Retina (tissue), 1 donor: ENCODE measurements at regions not wholly inside any gene's neighbourhood (a gene's known extent, or its start where the extent isn't known, plus 50 kb on each side); places are given as distances from the start of the nearest gene placed in this dataset.

ENCODE experiments used
- DNase-seq: peaks from one replicate; pipeline ENCODE4 v3.0.0-alpha.2; 2016

DNA sequence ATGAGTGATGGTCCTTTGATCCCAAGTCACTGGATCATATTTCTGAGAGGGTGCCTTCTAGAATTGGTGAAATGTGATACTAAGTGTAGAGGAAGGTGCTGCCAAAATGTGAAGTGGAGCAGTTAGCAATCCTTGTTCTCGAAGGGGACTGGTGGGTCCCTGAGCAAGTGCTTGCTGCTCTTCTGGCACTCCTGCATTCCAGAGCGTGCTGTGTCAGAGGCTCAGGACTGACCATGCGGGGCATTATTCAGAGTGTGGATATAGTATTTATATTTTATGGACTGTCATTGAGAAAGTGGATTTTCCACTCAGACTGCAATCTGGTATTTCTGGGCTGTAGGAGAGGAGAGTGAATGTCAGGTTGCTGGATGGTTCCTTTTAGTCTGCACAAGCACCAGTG is 152.6 kb upstream of the KL start:
- DNase-seq, result no peak

DNA sequence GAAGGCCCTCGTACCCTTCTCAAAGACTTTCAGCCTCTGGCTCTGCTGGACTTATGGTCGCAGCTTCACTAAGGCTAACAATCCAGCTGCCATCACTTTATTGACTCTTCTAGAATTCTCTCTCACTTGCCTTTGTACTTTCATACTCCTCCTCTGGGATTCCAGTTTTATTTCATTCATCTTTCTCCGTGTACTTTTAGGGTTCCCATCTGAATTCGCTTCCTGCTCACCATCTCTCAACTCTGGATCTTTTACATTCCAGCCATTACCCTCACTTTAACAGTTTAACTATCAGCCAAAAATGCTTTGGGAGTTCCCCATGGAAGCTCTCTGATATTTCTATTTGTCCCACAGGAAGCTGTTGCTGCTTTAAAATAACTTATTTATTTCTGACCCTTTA is 149.3 kb upstream of the KL start:
- no peak for DNase-seq

DNA sequence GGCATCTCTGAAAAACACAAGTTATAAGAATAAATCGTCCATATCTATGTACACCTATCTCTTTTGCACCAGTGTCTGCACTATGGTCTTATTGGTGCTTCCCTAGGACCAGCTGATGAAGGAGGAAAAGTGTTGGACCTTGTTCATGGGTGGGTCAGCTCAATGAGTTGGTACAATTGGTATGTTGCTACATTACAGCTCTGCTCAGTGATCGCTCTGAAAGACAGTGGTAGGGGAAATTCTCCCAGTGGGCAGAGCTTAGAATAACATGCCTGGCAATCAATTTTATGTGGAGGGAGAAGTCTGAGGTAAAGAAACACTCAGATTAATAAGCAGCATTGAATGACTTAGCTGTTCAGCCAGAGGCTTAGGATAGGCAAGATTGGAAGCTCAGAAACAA is 138.7 kb upstream of the KL start:
- no peak for DNase-seq

DNA sequence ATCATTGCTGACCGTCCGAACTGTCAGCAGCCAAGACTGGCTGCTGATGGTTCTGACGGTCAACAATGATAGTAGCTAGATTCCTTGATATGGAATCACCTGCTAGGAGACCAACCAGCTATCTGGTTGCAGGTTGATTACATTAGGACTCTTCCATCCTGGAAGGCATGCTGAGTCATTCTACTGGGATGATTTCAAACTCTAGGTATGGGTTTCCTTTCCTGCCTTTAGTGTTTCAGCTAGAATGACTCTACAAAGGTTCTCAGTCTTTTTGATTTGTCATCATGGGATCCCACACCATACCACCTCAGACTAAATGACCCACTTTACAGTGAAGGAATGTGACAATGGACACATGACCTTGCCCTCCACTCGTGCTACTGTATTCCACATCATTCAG is 138.1 kb upstream of the KL start:
- no peak for DNase-seq

DNA sequence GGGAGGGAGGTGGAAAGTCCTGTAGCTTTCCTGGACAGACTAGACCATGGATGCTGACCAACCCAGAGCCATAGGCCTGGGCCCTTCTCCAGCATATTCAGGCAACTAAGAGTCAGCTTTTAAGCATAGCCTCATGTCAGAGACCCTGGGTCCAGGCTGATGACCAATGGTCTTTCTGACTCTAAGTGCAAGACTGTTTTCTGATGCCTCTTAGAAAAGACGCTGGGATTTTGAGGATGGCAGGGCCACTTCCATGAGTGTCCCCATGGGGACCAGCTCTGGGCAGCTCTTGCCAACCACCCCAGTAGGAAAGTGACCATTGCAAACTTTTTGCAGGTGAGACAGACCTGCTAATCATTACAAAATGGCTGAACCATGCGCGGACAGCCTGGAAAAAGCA is 135.6 kb upstream of the KL start:
- DNase-seq, result no peak

DNA sequence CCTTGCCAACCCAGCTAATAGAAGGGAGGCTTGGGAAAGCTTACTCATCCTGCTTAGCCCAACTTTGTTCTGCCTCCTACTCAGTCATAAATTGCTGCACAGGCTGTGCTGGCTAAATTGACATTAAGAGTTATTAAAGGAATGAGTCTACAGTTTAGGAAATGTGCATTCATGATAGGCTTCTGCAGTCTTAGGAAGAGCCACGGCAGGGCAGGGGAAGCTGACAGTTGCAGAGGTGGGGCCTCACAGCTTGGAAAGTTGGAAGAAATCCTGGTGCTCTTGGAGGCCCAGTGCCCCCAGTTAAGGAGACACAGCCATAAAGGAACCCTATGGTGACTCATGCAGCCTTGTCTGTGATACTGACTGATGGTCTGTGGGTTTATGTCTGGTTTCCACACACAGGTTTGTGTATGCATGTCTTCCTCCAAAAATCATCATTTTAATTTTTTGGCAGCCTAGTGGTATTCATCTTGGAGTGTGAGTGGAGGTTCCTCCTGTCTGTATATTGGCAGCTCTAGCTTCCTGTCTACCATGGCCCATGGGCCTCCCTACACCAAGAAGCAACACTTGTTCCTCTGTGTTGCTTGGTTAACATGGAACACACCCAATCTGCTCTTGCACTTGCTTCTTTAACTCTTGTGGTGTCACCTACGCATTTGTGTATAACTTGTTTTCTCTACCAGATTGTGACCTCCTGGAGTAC is 135.0 kb upstream of the KL start:
- no peak for DNase-seq

DNA sequence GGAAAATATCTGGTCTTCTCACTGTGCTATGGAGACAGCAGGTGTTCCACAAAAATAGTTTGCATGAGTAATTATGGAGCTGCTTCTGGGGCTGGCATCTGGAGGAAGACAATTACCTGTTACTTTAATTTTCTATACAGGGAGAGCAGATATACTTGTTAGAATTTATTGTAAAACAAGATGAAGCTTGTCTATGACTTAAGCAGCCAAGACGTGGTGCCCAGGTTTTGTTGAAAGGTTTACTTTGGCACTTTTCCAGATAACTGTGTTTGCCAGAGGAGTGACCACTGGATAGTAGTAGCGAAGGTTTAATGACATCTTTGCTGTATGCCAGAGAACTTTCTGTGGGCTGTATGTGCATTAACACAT is 134.5 kb upstream of the KL start:
- no peak for DNase-seq

DNA sequence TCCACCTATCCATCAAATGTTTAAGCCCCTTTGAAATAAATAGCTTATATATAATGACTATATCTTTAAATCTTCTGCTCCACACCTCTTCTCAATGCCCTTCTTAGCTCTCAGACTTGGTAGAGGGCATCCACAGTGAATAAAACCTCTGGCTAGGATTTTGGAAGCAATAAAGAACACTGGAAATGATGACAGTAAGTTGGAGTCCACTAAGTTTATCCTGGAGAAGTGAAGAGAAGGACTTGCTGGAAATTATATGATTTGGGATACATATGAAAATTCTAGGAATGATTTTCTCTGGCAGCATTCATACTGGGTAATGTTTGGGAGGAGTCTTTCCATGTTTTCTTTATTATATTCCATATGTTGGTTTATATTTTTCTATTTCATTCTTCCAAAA is 133.5 kb upstream of the KL start:
- DNase-seq, result no peak

DNA sequence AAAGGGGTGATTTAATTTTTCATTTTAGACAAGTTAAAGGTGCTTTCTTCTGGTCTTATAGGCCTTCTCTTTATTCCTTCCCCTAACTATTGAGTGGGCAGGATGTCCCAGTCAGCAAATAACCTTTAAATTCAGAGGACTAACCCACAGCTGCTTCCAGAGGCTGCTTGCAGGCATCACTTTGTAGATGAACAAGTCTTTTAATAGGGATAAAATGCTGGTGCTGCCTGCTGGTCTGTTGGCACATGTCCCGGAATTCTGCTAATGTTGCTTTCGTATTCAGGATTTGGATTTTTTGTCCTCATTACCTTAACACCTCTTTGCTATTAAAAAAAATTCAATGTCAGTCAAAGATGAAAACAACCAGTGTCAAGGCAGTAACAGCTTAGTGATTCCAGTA is 132.7 kb upstream of the KL start:
- DNase-seq, result no peak

DNA sequence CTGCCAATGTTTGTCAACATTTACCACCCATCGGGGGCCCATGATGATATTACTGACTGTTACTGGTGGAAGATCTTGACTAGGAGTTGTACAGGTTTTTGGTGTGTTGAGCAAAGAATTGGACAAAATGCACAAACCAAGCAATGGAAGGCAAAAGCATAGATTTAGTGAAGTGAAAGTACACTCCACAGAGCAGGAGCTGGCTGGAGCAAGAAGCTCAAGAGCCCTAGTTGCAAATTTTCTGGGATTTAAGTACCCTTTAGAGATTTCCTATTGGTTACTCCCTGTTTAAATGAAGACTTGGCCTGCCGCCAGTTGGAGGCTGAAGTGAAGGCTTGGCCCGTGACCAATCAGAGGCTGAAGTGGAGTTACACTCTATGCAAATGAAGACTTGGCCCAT is 128.6 kb upstream of the KL start:
- no peak for DNase-seq

DNA sequence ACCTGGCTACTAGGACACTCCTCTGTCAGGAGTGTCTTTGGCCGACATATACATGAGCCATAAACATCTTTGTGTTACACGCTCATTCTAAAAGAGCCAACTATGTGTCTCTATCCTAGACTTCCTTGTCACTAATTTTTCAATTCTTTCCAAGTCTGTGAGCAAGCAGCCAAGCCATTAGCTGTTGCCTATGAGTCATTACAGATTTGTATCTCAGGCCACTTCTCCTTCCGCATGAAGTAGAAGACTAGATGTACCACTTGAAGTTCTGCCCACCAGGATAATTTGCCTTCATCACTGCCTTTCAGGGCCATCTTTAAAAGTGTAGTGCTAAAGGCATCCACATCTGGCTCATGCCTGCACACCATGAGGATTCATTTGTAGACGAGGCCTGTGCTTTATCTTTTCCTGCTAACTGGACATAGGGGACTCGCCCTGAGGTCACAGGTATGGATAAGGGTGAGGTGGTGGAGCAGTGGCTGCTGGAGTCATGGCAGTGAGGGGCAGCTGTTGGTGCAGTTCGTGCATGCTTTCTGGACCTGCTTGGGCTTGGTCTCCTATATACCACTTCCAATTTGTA is 126.1 kb upstream of the KL start:
- DNase-seq, result no peak

DNA sequence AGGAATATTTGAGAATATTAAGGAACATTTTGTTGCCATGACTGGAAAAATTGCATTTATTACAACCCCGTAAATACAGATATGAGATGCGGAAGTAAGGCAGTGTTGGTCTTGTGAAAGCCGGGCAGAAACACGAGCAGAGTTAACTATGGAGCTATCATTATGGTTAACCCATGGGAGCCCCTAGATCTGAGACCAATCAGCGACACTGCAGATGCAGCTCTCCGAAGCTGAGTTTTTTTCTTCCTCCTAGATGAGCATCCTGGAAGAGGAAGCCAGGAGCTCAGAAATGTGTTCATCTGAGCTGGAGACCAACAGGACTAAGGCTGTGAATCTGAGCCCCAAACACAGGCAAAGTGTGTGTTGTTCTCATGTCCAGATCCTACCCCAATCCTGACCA is 123.0 kb upstream of the KL start:
- DNase-seq, result no peak

DNA sequence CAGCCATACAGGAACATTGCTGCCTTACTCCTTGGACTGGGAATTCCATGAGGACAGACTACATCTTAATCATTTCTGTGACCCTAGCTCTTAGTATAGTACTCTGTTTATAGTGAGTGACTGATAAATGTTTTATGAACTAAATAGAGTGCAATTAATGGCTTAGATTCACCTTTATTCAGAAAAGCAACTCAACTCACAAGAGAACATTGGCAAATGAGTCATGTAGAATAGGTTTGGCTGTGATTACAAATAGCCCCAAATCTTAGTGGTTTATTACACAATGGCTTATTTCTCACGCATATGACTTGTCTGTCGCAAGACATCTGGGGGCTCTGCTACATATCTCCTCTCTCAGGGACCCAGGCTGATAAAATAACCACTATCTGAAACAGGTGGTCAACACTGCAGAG is 121.6 kb upstream of the KL start:
- no peak for DNase-seq

DNA sequence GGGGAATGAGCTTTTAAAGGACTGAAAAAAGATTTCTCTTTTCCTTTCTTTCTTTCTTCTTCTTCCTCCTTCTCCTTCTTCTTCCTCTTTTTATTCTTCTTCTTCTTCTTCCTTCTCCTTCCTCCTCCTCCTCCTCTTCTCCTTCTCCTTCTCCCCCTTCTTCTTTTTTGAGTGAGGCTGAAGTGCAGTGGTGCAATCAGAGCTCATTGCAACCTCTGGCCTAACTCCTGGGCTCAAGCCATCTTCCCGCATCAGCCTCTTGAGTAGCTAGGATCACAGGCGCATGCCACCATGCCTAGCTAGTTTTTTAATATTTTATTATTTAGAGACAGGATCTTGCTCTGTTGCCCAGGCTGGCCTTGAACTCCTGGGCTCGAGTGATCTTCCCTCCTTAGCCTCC is 120.9 kb upstream of the KL start:
- DNase-seq, result no peak

DNA sequence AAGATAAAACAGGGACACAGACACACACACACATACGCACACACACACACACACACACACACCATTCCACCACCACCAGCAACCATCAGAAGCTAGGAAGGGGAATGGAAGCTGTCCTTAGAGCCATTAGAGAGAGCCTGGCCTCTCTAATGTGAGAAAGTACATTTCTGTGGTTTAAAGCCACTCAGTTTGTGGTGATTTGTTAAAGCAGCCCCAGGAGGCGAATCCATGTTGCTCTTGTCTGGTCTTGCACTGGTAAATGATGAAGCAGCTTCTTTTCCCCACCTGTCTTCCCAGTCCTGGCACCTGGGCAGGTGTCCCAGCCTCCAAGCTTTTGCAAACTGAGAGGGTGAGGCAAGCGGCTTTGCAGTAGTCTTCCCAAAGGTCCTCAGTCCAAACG is 118.9 kb upstream of the KL start:
- DNase-seq, result no peak

DNA sequence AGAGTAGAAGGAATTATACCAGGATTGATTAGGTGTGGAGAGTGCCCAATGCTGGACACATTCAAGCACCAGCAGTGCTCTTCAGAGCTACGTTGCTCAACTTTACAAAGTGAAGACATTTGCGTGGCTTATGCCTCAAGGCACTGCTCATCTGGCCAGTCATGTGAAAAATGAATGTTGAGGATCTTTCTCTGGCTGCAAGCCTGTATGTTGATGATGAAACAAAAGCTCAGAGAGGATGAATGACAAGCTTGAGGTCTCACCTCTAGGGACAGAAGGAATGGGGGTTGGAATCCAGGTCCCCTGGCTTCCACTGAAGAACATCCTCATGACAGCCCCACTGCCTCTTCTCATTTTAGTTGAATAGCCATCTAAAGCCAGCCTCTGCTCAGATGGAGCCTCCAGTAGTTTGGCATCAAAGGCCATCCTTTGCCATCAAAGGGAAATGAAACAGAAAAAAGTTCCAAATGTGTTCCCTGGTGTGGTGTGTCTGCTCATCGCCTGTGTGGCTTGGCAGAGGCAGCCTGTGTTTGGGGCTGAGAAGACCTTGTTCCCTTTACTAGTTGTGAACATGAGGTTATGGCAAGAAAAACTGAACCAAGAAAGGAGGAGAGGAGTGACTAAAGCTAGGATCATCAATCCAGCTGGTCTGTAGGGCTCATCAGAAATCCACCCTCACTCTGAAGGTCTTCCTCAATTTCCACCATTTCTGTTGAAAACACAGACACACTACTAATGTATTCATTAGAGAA is 114.0 kb upstream of the KL start:
- no peak for DNase-seq

DNA sequence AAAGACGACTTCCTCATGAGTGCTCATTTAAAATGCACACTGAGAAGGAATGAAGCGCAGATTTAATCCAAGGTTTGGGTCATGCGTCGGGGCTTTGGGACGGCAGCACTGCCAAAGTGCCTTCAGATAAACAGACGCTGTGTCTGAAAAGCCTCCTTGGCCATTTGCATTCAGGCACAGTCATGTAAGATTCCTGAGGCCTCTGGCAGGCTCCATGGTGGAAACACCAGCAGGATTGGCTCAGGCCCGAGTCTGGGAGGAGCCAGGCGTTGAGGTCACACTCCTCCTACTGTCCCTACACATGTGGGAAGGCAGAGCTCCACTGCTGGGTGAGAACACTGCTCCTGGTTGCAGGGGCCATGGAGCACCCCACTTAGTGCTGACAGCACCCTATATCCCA is 113.3 kb upstream of the KL start:
- DNase-seq, result no peak

DNA sequence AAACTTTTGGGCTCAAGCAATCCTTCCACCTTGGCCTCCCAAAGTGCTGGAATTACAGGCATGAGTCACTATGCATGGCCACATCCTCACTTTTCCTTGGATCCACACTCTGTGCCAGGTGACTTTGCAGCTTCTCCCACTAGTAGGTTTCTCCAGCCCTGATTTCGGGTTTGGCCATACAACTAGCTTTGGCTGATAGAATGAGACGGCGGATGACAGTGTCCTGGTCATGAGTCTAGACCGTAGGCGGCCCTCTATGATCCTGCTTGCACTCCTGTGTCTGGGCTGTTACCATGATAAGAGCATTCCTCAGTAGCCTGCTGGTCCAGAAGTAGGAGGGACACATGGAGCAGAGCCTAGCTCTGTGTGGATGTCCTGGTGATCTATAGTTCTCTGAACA is 112.5 kb upstream of the KL start:
- no peak for DNase-seq

DNA sequence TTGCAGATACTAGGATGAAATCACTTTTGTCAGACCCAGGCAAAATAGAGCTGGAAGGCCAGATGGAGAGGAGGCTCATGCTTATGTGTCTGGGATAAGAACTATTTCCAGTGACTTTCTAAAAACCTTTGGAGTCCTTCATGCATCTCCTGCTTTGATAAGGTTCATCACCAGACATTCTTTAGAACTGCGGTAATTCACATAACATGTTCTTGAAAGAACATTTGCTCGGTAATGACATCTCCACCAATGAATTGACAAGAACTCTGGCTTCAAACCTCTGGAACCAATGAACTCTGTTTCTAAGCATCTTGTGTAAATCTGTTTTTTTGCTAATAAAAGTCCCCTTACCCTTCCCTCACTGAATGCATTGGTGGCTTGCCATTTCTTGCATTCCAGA is 112.0 kb upstream of the KL start:
- no peak for DNase-seq

DNA sequence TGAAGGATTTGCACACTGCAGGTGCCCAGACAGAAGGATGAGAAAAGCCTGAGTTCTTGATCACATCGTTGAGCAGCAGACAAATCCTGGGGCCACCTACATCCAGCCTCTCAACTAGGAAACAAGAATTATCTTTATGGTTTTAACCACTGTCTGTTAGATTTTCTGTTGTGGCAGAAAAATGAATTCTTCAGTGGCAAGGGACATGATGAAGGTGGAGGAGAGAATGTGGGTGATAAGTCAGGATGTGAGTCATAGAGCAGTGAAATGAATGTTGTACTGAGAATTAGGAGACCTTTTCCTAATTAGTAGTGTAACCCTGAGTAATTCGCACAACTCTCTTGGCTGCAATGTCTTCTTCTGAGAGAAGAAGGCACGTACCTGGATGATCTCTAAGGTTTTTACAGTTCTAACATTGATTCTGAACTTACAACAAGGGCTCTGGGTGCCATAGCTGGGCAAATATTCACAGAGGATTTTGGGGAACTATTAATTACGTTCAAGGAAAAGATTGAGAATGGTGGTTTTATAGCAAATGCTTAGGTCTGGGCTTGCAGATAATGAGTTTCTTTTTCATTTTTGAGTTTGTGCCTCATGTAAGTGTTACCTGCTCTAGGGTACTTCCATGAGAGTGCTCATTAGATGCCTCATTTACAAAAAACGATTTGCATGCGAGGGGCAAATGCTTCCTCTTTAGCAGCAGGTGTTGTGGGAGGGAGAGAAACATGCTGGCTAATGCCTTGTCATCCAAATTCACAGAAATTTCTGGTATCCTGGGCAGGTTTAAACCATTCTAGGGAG is 111.0 kb upstream of the KL start:
- no peak for DNase-seq

DNA sequence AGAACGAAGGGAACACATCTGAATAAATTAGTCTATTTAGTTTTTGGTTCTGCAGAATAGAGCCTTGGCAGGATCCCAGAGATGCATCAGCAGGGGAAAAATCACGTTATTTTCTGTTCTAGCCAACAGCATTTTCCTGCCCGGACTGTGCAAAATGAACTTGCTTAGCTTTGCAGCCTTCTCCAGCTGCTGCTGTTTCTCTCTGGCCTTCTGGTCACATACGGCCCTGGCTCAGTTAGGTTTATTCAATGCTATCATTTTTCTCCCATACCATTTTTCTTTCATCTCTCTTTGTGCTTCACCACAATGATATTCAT is 110.4 kb upstream of the KL start:
- DNase-seq, result no peak

DNA sequence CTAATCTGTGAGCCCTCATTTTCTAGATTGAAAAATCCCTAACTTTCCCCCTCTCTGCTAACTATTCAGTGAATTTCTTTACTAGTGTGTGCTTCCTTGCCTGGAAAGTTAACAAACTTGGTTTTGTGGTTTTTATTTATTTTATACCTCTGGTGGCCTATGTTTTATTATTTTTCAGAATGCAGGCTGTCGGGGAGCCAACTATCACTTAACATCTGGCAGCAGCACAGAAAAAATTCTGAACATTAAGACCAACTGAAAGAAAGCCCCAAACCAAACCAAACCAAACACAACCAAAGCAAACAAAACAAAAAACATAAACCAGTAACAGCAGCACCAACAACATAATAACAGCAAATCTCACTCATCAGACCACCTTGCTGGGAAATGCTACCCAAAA is 109.0 kb upstream of the KL start:
- no peak for DNase-seq

DNA sequence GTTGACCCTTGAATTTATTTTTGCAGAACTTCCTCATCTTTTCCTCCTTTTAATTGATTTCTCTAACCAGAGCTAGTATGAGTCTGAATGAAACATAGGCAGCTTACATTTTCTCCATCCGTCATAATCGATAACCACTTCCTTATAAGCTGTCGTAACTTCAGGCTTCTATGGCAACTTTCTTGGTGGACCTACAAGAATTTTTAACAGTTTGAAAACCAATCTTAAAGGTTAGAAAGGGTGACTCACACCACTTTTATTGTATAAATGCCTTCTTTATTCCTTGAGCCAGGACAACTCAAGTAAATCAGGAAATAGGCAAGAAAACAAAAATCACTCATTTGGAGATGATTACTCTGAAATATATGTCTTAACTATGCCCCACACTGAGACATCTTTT is 105.7 kb upstream of the KL start:
- no peak for DNase-seq

DNA sequence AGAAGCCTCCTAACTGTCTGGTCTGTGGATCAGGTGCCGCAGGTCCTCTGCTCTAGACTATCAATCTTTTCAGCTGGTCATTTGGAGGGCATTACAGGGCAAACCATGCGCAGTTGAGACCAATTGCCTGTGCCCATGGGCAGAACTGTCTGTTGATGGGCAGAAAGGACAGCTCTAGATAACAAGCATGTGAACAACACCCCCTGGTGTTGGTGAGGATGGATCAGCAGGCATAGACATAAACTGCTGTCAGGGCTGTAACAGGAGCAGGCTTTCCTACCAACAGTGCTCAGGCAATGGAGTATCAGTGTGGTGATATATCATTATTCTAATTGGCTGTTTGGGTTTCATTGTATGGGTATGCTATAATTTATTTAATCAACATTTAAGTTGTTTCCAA is 104.7 kb upstream of the KL start:
- no peak for DNase-seq
